ENCODE measurements at regions not wholly inside any gene's neighbourhood (a gene's known extent, or its start where the extent isn't known, plus 50 kb on each side); places are given as distances from the start of the nearest gene placed in this dataset.

GRCh38 chr4:36665985-36666527 lies 384.6 kb downstream of the DTHD1 start:
- no peak overlapping the region for H3K27ac ChIP-seq
- intact Hi-C loops (cut with DNase I; ENCODE audit: low total_unique reads), result no loop called here
- H3K4me1 ChIP-seq, result no peaks in the 10 kb centered on the region
- no peak for TF ChIP-seq CTCF (IDR thresholded peaks at IDR 0.05)
- no peak for TF ChIP-seq POLR2A (IDR thresholded peaks at IDR 0.05)
- DNase-seq (ENCODE audit: low spot score in 2 of 2), result no peak
- H3K36me3 ChIP-seq, result no peaks in the 10 kb centered on the region
- no peak overlapping the region for H3K4me3 ChIP-seq
- no peaks in the 10 kb centered on the region for H3K9me3 ChIP-seq
- no peaks in the 10 kb centered on the region for H3K27me3 ChIP-seq

GRCh38 chr4:36675436-36675835 lies 394.0 kb downstream of the DTHD1 start:
- Histone ChIP-seq H3K27me3 (no peaks in the 10 kb centered on the region), H3K9me3 (no peaks in the 10 kb centered on the region), H3K4me1 (no peaks in the 10 kb centered on the region), H3K27ac (no peak overlapping the region), H3K4me3 (no peak overlapping the region), H3K36me3 (no peaks in the 10 kb centered on the region)
- TF ChIP-seq CTCF (IDR thresholded peaks at IDR 0.05) (no peak), POLR2AphosphoS5 (IDR thresholded peaks at IDR 0.05) (no peak), POLR2A (IDR thresholded peaks at IDR 0.05) (no peak)
- intact Hi-C loops (cut with DNase I; ENCODE audit: low total_unique reads), result no loop called here
- DNase-seq (ENCODE audit: low spot score in 2 of 2), result no peak

- H3K4me3 ChIP-seq, result no peak overlapping the region
- TF ChIP-seq POLR2AphosphoS5 (IDR thresholded peaks at IDR 0.05) (no peak), POLR2A (IDR thresholded peaks at IDR 0.05) (no peak), CTCF (IDR thresholded peaks at IDR 0.05) (no peak)
- H3K27ac ChIP-seq, result no peak overlapping the region
- no peak for DNase-seq (ENCODE audit: low spot score in 2 of 2)
- no peaks in the 10 kb centered on the region for H3K4me1 ChIP-seq
- H3K27me3 ChIP-seq, result no peaks in the 10 kb centered on the region
- no peaks in the 10 kb centered on the region for H3K9me3 ChIP-seq
- no peaks in the 10 kb centered on the region for H3K36me3 ChIP-seq
- intact Hi-C loops (cut with DNase I; ENCODE audit: low total_unique reads), result no loop called here
These were observed 395.0 kb downstream of the DTHD1 start for GRCh38 chr4:36676139-36677050.

GRCh38 chr4:36677112-36677511 lies 395.7 kb downstream of the DTHD1 start:
- no peak overlapping the region for H3K27ac ChIP-seq
- H3K9me3 ChIP-seq, result no peaks in the 10 kb centered on the region
- TF ChIP-seq CTCF (IDR thresholded peaks at IDR 0.05) (no peak), POLR2A (IDR thresholded peaks at IDR 0.05) (no peak)
- intact Hi-C loops (cut with DNase I; ENCODE audit: low total_unique reads), result no loop called here
- no peak overlapping the region for H3K4me3 ChIP-seq
- no peaks in the 10 kb centered on the region for H3K4me1 ChIP-seq
- no peaks in the 10 kb centered on the region for H3K27me3 ChIP-seq
- no peaks in the 10 kb centered on the region for H3K36me3 ChIP-seq
- no peak for DNase-seq (ENCODE audit: low spot score in 2 of 2)

- Histone ChIP-seq H3K4me3 (no peak overlapping the region), H3K9me3 (no peaks in the 10 kb centered on the region), H3K36me3 (no peaks in the 10 kb centered on the region), H3K4me1 (no peaks in the 10 kb centered on the region), H3K27me3 (no peaks in the 10 kb centered on the region), H3K27ac (no peak overlapping the region)
- DNase-seq (ENCODE audit: low spot score in 2 of 2), result no peak
- TF ChIP-seq CTCF (IDR thresholded peaks at IDR 0.05), result no peak
- TF ChIP-seq POLR2A (IDR thresholded peaks at IDR 0.05), result no peak
- TF ChIP-seq POLR2AphosphoS5 (IDR thresholded peaks at IDR 0.05), result no peak
- intact Hi-C loops (cut with DNase I; ENCODE audit: low total_unique reads), result no loop called here
These were observed 396.5 kb downstream of the DTHD1 start for GRCh38 chr4:36677874-36678273.
